CD8-positive, alpha-beta memory T cell (primary cell): ENCODE measurements at regions not wholly inside any gene's neighbourhood (a gene's known extent, or its start where the extent isn't known, plus 50 kb on each side); places are given as distances from the start of the nearest gene placed in this dataset.

Experiments
- CTCF ChIA-PET: fragments of 350-600 bp; sonication (Branson Sonifier 250); formaldehyde crosslinking; loops from one replicate; lab custom pipeline; 2021; ENCODE audit warnings: antibody characterized with exemption; lab: Charles Lee
- POLR2A ChIA-PET: fragments of 350-600 bp; sonication (Branson Sonifier 250); formaldehyde crosslinking; loops from one replicate; lab custom pipeline; 2021; ENCODE audit warnings: antibody characterized with exemption; lab: Charles Lee
- DNase-seq, 5 donors: peaks; one replicate each; pipeline versions ENCODE4 v3.0.0 to v3.0.0-alpha.2; 2020 to 2022; ENCODE audit warnings: mixed read lengths in 1 of 5
- H3K27ac ChIP-seq: one replicate; pipeline ENCODE4 v1.7.0; 2013; ENCODE audit warnings: low read depth, mild to moderate bottlenecking, low read length, moderate library complexity
- H3K27me3 ChIP-seq: 2 replicates; pipeline ENCODE4 v1.7.0; 2013; ENCODE audit warnings: low read length, mild to moderate bottlenecking; ENCODE audit not compliant: insufficient read depth, poor library complexity, severe bottlenecking
- H3K36me3 ChIP-seq: 2 replicates; pipeline ENCODE4 v1.7.0; 2013; ENCODE audit warnings: mild to moderate bottlenecking, low read length, moderate library complexity; ENCODE audit not compliant: insufficient read depth
- H3K4me1 ChIP-seq: 2 replicates; pipeline ENCODE4 v1.7.0; 2013; ENCODE audit warnings: mild to moderate bottlenecking, low read length, moderate library complexity; ENCODE audit not compliant: insufficient read depth
- H3K4me3 ChIP-seq: 2 replicates; pipeline ENCODE4 v1.7.0; 2013; ENCODE audit warnings: mild to moderate bottlenecking, low read length
- H3K9me3 ChIP-seq: 2 replicates; pipeline ENCODE4 v1.7.0; 2013; ENCODE audit warnings: mild to moderate bottlenecking, low read length
- H3K27ac Mint-ChIP-seq, 8 donors: one replicate each; pipeline ENCODE4 v1.8.0; 2020 to 2021; ENCODE audit warnings: mixed read lengths in 8 of 8, mild to moderate bottlenecking in 6 of 8, inconsistent platforms in 3 of 8, moderate library complexity in 3 of 8
- H3K27me3 Mint-ChIP-seq, 2 donors: one replicate each; pipeline ENCODE4 v1.8.0; 2020 to 2021; ENCODE audit warnings: mixed read lengths in 2 of 2, mild to moderate bottlenecking in 1 of 2, moderate library complexity in 1 of 2
- H3K36me3 Mint-ChIP-seq, 3 donors: one replicate each; pipeline ENCODE4 v1.8.0; 2020 to 2021; ENCODE audit warnings: mixed read lengths in 3 of 3, inconsistent platforms in 1 of 3, mild to moderate bottlenecking in 1 of 3
- H3K4me1 Mint-ChIP-seq, 3 donors: one replicate each; pipeline ENCODE4 v1.8.0; 2020 to 2021; ENCODE audit warnings: mixed read lengths in 3 of 3, inconsistent platforms in 1 of 3, mild to moderate bottlenecking in 1 of 3
- H3K4me3 Mint-ChIP-seq, 7 donors: one replicate each; pipeline ENCODE4 v1.8.0; 2020 to 2021; ENCODE audit warnings: mixed read lengths in 7 of 7, mild to moderate bottlenecking in 6 of 7, moderate library complexity in 4 of 7, inconsistent platforms in 2 of 7
- H3K9me3 Mint-ChIP-seq, 5 donors: one replicate each; pipeline ENCODE4 v1.8.0; 2020 to 2022; ENCODE audit warnings: mixed read lengths in 5 of 5, mild to moderate bottlenecking in 3 of 5, moderate library complexity in 2 of 5, inconsistent platforms in 1 of 5

DNA sequence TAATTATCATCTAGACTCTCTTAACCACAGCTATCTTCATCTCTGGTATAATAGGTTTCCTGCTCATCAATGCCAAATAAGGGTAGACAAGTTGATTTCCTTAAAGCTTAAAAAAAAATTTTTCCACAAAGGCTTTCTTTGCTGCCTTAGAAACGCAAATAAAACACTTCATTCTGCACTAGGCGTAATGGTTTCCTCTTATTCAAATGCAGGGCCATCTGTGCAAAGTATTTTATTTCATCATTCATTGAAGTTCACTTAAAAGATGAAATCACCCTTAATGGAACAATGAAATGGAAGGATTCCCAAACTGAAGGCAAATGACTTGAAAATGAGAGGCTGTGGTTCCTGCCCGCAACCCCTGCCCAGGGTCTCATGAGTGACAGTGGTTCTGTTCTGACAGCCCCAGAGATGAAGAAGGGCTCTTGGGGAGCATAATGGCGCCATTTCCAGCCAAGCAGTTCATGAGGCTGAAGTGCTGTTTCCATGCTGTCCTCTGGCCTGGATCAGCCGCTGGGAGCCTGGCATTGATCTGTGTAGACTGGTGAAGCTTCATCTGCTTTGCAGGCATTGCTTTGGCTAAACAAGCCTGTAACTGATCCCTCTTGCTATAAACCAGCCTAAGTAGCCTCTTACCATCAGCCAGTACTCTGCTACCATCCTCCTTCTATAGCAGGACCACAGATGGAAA is 276.9 kb upstream of the WWC1 start:
- Histone ChIP-seq H3K4me3 (no peak overlapping the region), H3K4me1 (no peaks in the 10 kb centered on the region), H3K9me3 (no peaks in the 10 kb centered on the region), H3K36me3 (no peaks in the 10 kb centered on the region), H3K27me3 (no peaks in the 10 kb centered on the region), H3K27ac (no peak overlapping the region)
- Mint-ChIP-seq H3K36me3 (no peaks in the 10 kb centered on the region), H3K4me3 (no peak overlapping the region), H3K27ac (no peak overlapping the region), H3K27me3 (no peaks in the 10 kb centered on the region), H3K9me3 (peaks cover 0 to 3% (median 0%) of the 10 kb centered on the region in 5 donors), H3K4me1 (no peaks in the 10 kb centered on the region)
- ChIA-PET CTCF (no interaction called here), POLR2A (no interaction called here)
- DNase-seq = no peak

DNA sequence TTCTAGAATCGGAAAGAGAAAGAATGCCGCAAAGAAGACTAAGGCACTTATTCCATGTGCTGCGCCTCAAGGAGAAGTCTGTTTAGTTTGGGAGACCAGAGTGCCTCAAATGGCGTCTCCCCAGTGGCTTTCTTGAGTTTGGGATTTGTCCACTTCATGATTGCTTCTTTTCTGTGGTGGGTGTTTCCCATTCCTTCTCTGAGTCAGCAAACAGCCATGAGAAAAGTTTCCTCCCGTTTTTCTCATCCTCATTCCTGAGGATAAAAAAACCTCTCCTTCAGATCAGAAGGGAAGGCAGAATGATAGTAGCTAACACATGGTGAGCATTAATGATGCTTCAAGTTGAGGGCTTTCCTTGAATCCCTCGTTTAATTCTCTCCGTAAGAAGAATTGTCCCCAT is 275.9 kb upstream of the WWC1 start:
- Mint-ChIP-seq H3K36me3 (no peaks in the 10 kb centered on the region), H3K27me3 (no peaks in the 10 kb centered on the region), H3K4me1 (no peaks in the 10 kb centered on the region), H3K27ac (no peak overlapping the region), H3K9me3 (peaks cover 0 to 4% (median 0%) of the 10 kb centered on the region in 5 donors), H3K4me3 (no peak overlapping the region)
- Histone ChIP-seq H3K27ac (no peak overlapping the region), H3K9me3 (no peaks in the 10 kb centered on the region), H3K36me3 (no peaks in the 10 kb centered on the region), H3K4me1 (no peaks in the 10 kb centered on the region), H3K27me3 (no peaks in the 10 kb centered on the region), H3K4me3 (no peak overlapping the region)
- DNase-seq = no peak
- POLR2A ChIA-PET = no interaction called here
- CTCF ChIA-PET = no interaction called here

DNA sequence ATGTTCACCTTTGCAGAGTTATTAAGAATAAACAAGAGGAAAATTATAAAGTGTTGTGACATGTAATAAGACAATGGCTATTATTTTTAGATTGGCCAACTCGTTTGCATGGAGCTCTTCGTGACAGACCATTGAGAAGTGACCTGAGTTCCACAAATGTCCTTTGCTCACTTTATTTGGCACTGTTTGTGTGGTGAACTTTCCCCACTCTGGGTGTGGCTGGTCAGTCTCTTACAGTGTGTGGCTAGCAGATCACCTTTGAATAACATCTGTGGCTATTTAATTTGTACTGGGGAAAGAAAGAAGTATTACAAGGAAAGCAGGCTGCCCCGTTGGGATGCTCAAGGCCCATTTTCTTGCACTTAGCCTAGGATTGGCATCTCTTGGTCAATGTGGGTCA is 274.1 kb upstream of the WWC1 start:
- Histone ChIP-seq H3K27me3 (no peaks in the 10 kb centered on the region), H3K27ac (no peak overlapping the region), H3K4me1 (no peaks in the 10 kb centered on the region), H3K4me3 (no peak overlapping the region), H3K9me3 (no peaks in the 10 kb centered on the region), H3K36me3 (no peaks in the 10 kb centered on the region)
- ChIA-PET POLR2A (no interaction called here), CTCF (interaction anchor here (1.6 kb wide), 1 partner anchor 9 kb away, joined by 3 read pairs; no protein-coding TSS in a partner anchor)
- no peak for DNase-seq
- Mint-ChIP-seq H3K4me1 (no peaks in the 10 kb centered on the region), H3K27me3 (no peaks in the 10 kb centered on the region), H3K27ac (no peak overlapping the region), H3K36me3 (no peaks in the 10 kb centered on the region), H3K9me3 (peaks cover 0 to 6% (median 0%) of the 10 kb centered on the region in 5 donors), H3K4me3 (no peak overlapping the region)

DNA sequence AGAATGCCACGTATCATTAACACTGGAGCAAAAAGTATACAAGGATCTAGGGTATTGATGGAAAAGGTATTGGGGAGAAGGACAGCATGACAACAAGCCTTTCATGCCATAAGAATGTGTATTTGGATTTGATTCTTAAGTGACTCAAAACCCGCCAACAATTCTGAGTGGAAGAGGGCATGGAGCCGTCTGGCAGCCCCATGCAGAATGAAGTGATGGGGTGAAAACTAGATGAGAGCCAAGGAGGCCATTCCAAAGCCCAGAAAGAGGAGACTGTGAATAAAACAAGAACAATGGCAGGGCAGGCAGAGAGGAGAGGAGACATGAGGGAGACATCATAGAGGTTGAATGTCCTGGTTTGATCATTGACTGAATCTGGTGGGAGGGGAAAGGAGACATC is 272.3 kb upstream of the WWC1 start:
- no peak overlapping the region for H3K27ac Mint-ChIP-seq
- no peaks in the 10 kb centered on the region for H3K4me1 ChIP-seq
- H3K4me3 ChIP-seq = no peak overlapping the region
- no peaks in the 10 kb centered on the region for H3K27me3 ChIP-seq
- peaks cover 0 to 6% (median 0%) of the 10 kb centered on the region in 5 donors for H3K9me3 Mint-ChIP-seq
- no peaks in the 10 kb centered on the region for H3K9me3 ChIP-seq
- H3K36me3 Mint-ChIP-seq = no peaks in the 10 kb centered on the region
- H3K4me1 Mint-ChIP-seq = no peaks in the 10 kb centered on the region
- H3K36me3 ChIP-seq = no peaks in the 10 kb centered on the region
- CTCF ChIA-PET = no interaction called here
- POLR2A ChIA-PET = no interaction called here
- H3K27me3 Mint-ChIP-seq = no peaks in the 10 kb centered on the region
- H3K27ac ChIP-seq = no peak overlapping the region
- DNase-seq = no peak
- no peak overlapping the region for H3K4me3 Mint-ChIP-seq

DNA sequence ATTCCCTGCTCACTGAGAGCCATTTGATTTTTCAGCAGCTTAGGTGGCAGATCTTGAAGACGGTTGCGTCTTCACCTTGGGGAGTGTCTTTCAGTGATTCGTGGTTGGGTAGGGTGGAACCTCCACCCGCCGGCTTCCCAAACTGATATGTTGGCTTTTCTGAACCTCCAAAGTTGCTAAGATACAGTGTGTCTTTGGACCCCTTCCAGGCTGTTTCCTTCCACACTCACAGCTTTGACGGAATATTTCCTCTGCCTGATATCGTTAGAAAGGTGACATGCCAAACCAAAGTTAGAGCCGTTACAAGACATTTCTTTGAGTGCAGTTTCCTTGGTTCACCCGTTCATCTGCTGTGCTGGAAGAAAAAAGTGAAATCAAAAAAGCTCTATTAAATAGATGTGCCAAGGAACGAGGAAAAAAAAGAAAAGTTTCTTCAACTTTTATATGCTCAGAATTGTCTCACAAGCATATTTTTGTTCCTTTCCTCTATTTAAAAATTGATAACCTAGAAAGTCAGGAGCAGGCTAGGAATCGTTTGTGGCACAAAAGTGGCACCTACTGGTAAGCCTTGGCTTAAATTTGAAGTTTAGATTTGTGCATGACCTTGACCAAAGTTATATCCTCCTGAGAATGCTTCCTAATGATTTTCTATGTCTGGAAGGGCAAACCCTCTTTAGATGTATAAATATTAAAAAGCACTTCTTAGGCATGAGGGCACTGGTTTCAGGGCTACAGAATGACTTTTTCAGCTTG is 270.7 kb upstream of the WWC1 start:
- H3K9me3 ChIP-seq = no peaks in the 10 kb centered on the region
- CTCF ChIA-PET = no interaction called here
- Mint-ChIP-seq H3K4me1 (no peaks in the 10 kb centered on the region), H3K4me3 (no peak overlapping the region), H3K36me3 (no peaks in the 10 kb centered on the region), H3K27ac (no peak overlapping the region), H3K27me3 (no peaks in the 10 kb centered on the region), H3K9me3 (peaks cover 0 to 6% (median 0%) of the 10 kb centered on the region in 5 donors)
- H3K4me1 ChIP-seq = no peaks in the 10 kb centered on the region
- H3K27me3 ChIP-seq = no peaks in the 10 kb centered on the region
- no peak overlapping the region for H3K4me3 ChIP-seq
- H3K36me3 ChIP-seq = no peaks in the 10 kb centered on the region
- no peak overlapping the region for H3K27ac ChIP-seq
- POLR2A ChIA-PET = no interaction called here
- no peak for DNase-seq

DNA sequence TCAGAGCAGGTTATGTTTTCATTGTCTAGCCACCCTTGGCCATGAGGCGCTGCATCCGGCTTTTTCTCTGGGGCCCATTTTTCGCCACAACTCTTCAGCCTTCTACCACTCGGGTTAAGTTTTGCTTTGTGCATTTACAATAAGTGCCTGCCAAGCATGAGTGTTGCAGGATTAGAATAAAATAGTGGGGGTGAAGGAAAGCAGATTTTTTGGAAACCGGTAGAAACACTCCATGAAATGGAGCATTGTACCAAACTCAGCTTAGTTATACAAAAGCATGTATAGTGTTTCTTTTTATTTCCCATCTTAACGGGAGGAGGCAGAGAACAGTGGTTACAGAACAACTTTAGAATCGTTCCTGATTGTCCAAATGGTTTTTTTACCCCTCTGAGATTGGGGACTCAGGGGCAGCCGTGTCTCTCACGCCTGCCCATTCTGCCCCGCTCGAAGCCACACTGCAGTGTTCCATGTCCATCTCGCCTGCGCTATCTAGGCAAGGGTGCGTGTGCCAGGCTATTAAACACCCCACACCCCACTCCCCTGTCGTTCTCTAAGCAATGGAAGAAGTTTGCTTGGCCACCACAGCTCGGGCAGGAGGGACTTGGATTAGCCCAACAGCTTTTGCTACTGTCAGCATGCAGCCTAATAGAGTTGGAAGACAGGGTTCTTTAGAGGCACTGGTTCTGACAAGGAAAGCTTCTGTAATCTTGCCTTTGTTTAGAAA is 268.8 kb upstream of the WWC1 start:
- Histone ChIP-seq H3K27ac (no peak overlapping the region), H3K4me3 (no peak overlapping the region), H3K9me3 (no peaks in the 10 kb centered on the region), H3K27me3 (no peaks in the 10 kb centered on the region), H3K4me1 (no peaks in the 10 kb centered on the region), H3K36me3 (no peaks in the 10 kb centered on the region)
- POLR2A ChIA-PET = no interaction called here
- Mint-ChIP-seq H3K9me3 (peaks cover 0 to 6% (median 0%) of the 10 kb centered on the region in 5 donors), H3K27me3 (no peaks in the 10 kb centered on the region), H3K4me1 (no peaks in the 10 kb centered on the region), H3K4me3 (no peak overlapping the region), H3K27ac (no peak overlapping the region), H3K36me3 (no peaks in the 10 kb centered on the region)
- CTCF ChIA-PET = no interaction called here
- DNase-seq = no peak

DNA sequence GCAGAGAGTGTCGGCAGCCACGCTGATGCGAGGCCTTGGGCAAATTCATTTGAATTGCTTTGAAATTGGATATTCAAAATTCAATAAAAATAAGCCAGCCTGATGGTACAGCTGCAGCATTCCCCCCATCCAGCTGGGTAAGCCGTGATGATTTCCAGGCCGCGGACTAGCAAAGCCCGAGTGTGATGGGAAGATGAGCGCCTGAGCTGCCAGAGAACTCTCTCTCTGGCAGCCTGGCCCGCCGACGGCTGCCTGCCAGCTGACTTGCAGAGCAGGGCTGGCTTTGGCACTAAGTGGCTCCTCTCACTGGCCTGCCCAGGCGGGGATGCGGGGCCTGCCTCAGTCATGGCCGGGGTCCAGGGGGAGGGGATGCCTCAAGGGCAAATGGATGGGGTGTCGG is 268.3 kb upstream of the WWC1 start:
- H3K9me3 ChIP-seq = no peaks in the 10 kb centered on the region
- H3K27me3 ChIP-seq = no peaks in the 10 kb centered on the region
- no peaks in the 10 kb centered on the region for H3K36me3 ChIP-seq
- H3K27ac ChIP-seq = no peak overlapping the region
- H3K9me3 Mint-ChIP-seq = peaks cover 0 to 6% (median 0%) of the 10 kb centered on the region in 5 donors
- POLR2A ChIA-PET = no interaction called here
- H3K36me3 Mint-ChIP-seq = no peaks in the 10 kb centered on the region
- no peak overlapping the region for H3K27ac Mint-ChIP-seq
- no peaks in the 10 kb centered on the region for H3K4me1 ChIP-seq
- H3K4me1 Mint-ChIP-seq = no peaks in the 10 kb centered on the region
- CTCF ChIA-PET = no interaction called here
- H3K4me3 Mint-ChIP-seq = no peak overlapping the region
- no peaks in the 10 kb centered on the region for H3K27me3 Mint-ChIP-seq
- no peak for DNase-seq
- no peak overlapping the region for H3K4me3 ChIP-seq

DNA sequence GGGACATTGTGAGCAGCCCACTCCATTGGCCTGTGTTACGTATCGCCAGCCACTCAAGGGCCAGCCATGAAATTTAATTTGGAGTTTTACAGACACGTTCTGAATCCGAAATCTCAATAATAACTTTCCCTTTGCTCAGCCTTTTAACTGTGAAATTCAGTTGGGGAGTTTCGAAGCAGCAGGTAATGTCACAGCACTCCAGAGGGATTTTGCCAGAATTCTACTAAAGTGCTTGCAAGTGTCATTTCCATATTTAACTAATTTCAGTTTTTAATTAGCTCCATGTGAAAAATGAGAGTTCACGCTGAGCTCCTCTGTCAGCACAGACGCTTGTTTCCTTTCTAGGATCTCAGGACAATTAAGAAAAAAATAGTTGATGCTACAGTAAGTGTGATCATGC is 267.1 kb upstream of the WWC1 start:
- no peaks in the 10 kb centered on the region for H3K27me3 ChIP-seq
- no peaks in the 10 kb centered on the region for H3K4me1 ChIP-seq
- Mint-ChIP-seq H3K4me3 (no peak overlapping the region), H3K27ac (no peak overlapping the region), H3K9me3 (peaks cover 0 to 6% (median 0%) of the 10 kb centered on the region in 5 donors), H3K4me1 (no peaks in the 10 kb centered on the region), H3K36me3 (no peaks in the 10 kb centered on the region), H3K27me3 (no peaks in the 10 kb centered on the region)
- H3K27ac ChIP-seq = no peak overlapping the region
- no peak overlapping the region for H3K4me3 ChIP-seq
- ChIA-PET CTCF (no interaction called here), POLR2A (no interaction called here)
- H3K36me3 ChIP-seq = no peaks in the 10 kb centered on the region
- no peak for DNase-seq
- H3K9me3 ChIP-seq = no peaks in the 10 kb centered on the region
